Nephron progenitor cell (in vitro differentiated cells): ENCODE measurements at regions not wholly inside any gene's neighbourhood (a gene's known extent, or its start where the extent isn't known, plus 50 kb on each side); places are given as distances from the start of the nearest gene placed in this dataset.
A peak's percentile ranks its signal among the peaks of the same experiment; 100 is the strongest.

Experiments
- DNase-seq: peaks from one replicate; pipeline ENCODE4 v3.0.0; 2021
- H3K27ac Mint-ChIP-seq: 2 replicates; pipeline ENCODE4 v1.8.0; 2021; ENCODE audit warnings: mild to moderate bottlenecking, moderate library complexity, mixed read lengths
- H3K27me3 Mint-ChIP-seq: 2 replicates; pipeline ENCODE4 v1.8.0; 2021; ENCODE audit warnings: mild to moderate bottlenecking, low read depth, mixed read lengths; ENCODE audit not compliant: poor library complexity
- H3K36me3 Mint-ChIP-seq: 2 replicates; pipeline ENCODE4 v1.8.0; 2021; ENCODE audit warnings: low read depth, mixed read lengths
- H3K4me1 Mint-ChIP-seq: 2 replicates; pipeline ENCODE4 v1.8.0; 2021; ENCODE audit warnings: mixed read lengths
- H3K4me3 Mint-ChIP-seq: 2 replicates; pipeline ENCODE4 v1.8.0; 2021; ENCODE audit warnings: mild to moderate bottlenecking, moderate library complexity, mixed read lengths
- H3K9me3 Mint-ChIP-seq: 2 replicates; pipeline ENCODE4 v1.8.0; 2021; ENCODE audit warnings: mild to moderate bottlenecking, moderate library complexity, mixed read lengths
- CTCF ChIP-seq: fragments of 200-600 bp; sonication (generic); IDR thresholded peaks from 2 replicates; pipeline ENCODE4 v1.5.0; 2021; ENCODE audit warnings: antibody characterized with exemption

- no peak for DNase-seq
- no peaks in the 10 kb centered on the region for H3K36me3 Mint-ChIP-seq
- H3K4me1 Mint-ChIP-seq, result peaks cover 9% of the 10 kb centered on the region
- peaks cover 2% of the 10 kb centered on the region for H3K27me3 Mint-ChIP-seq
- peak overlapping the region; percentile 17 for H3K27ac Mint-ChIP-seq
- H3K4me3 Mint-ChIP-seq, result no peak overlapping the region
- TF ChIP-seq CTCF, result no peak
- H3K9me3 Mint-ChIP-seq, result peaks cover 9% of the 10 kb centered on the region
Measured at GRCh38 chr4:170428929-170429328, 339.2 kb upstream of the AADAT start.

GRCh38 chr4:170425521-170426143 lies 335.9 kb upstream of the AADAT start:
- peaks cover 2% of the 10 kb centered on the region for H3K27me3 Mint-ChIP-seq
- peaks cover 5% of the 10 kb centered on the region for H3K4me1 Mint-ChIP-seq
- DNase-seq, result no peak
- TF ChIP-seq CTCF, result no peak
- no peaks in the 10 kb centered on the region for H3K36me3 Mint-ChIP-seq
- peaks cover under 1% of the 10 kb centered on the region for H3K9me3 Mint-ChIP-seq
- H3K4me3 Mint-ChIP-seq, result no peak overlapping the region
- H3K27ac Mint-ChIP-seq, result no peak overlapping the region

- Mint-ChIP-seq H3K4me1 (peaks cover 5% of the 10 kb centered on the region), H3K4me3 (no peak overlapping the region), H3K9me3 (peaks cover 2% of the 10 kb centered on the region), H3K27me3 (peaks cover 2% of the 10 kb centered on the region), H3K36me3 (no peaks in the 10 kb centered on the region), H3K27ac (no peak overlapping the region)
- TF ChIP-seq CTCF, result no peak
- DNase-seq, result no peak
Measured at GRCh38 chr4:170425040-170425439, 335.3 kb upstream of the AADAT start.

- no peaks in the 10 kb centered on the region for H3K36me3 Mint-ChIP-seq
- peaks cover 12% of the 10 kb centered on the region for H3K9me3 Mint-ChIP-seq
- no peak overlapping the region for H3K4me3 Mint-ChIP-seq
- DNase-seq, result no peak
- no peak for TF ChIP-seq CTCF
- H3K27me3 Mint-ChIP-seq, result no peaks in the 10 kb centered on the region
- no peaks in the 10 kb centered on the region for H3K4me1 Mint-ChIP-seq
- no peak overlapping the region for H3K27ac Mint-ChIP-seq
Measured at GRCh38 chr4:170423137-170423536, 333.4 kb upstream of the AADAT start.

- no peak overlapping the region for H3K27ac Mint-ChIP-seq
- H3K4me3 Mint-ChIP-seq, result no peak overlapping the region
- no peaks in the 10 kb centered on the region for H3K27me3 Mint-ChIP-seq
- no peak for TF ChIP-seq CTCF
- peaks cover 12% of the 10 kb centered on the region for H3K4me1 Mint-ChIP-seq
- peaks cover 16% of the 10 kb centered on the region for H3K9me3 Mint-ChIP-seq
- H3K36me3 Mint-ChIP-seq, result no peaks in the 10 kb centered on the region
- no peak for DNase-seq
Measured at GRCh38 chr4:170420255-170420693, 330.5 kb upstream of the AADAT start.

- Mint-ChIP-seq H3K9me3 (peaks cover 24% of the 10 kb centered on the region), H3K36me3 (no peaks in the 10 kb centered on the region), H3K4me3 (no peak overlapping the region), H3K27ac (no peak overlapping the region), H3K4me1 (peaks cover 17% of the 10 kb centered on the region), H3K27me3 (no peaks in the 10 kb centered on the region)
- TF ChIP-seq CTCF, result no peak
- DNase-seq, result no peak
Measured at GRCh38 chr4:170414961-170415360, 325.2 kb upstream of the AADAT start.
